Gastroesophageal sphincter (tissue), 3 donors: ENCODE measurements at regions not wholly inside any gene's neighbourhood (a gene's known extent, or its start where the extent isn't known, plus 50 kb on each side); places are given as distances from the start of the nearest gene placed in this dataset.

Experiments
- CTCF ChIP-seq, 4 experiments: fragments of 200-600 bp in 2 of 4; fragments of 450-650 bp in 2 of 4; sonication (generic) in 1 of 4; IDR thresholded peaks; one replicate each; pipeline ENCODE4 v1.5.1; 2017 to 2019; ENCODE audit warnings: antibody characterized with exemption in 4 of 4, mild to moderate bottlenecking in 2 of 4, moderate library complexity in 2 of 4
- EP300 ChIP-seq: sonication (generic); formaldehyde crosslinking; IDR thresholded peaks from one replicate; pipeline ENCODE4 v1.6.1; 2017; ENCODE audit warnings: antibody characterized with exemption, mild to moderate bottlenecking
- POLR2A ChIP-seq, 2 donors: fragments of 450-650 bp; IDR thresholded peaks; one replicate each; pipeline ENCODE4 v1.6.1; 2017; ENCODE audit warnings: antibody characterized with exemption in 2 of 2, mild to moderate bottlenecking in 2 of 2, moderate library complexity in 1 of 2

- TF ChIP-seq EP300 (no peak), POLR2A (IDR thresholded peaks at IDR 0.05) (no peak), CTCF (IDR thresholded peaks at IDR 0.05) (no peak)
Observed at GRCh38 chr3:101928890-101929289, 79.6 kb downstream of the NFKBIZ start.
